Endothelial cell of umbilical vein (primary cell): ENCODE measurements at regions not wholly inside any gene's neighbourhood (a gene's known extent, or its start where the extent isn't known, plus 50 kb on each side); places are given as distances from the start of the nearest gene placed in this dataset.

ENCODE experiments used
- BruUV-seq: library from RNA; stranded (reverse); fragments of 400-500 nt; replicated peaks from 2 replicates; lab custom pipeline; 2021; lab: Mats Ljungman, UMichigan
- CTCF ChIA-PET: fragments of 300-600, 350-600 bp; sonication (Branson Sonifier 250); formaldehyde crosslinking; loops from one replicate; lab custom pipeline; 2021; ENCODE audit warnings: antibody characterized with exemption, inconsistent platforms; lab: Charles Lee
- POLR2A ChIA-PET: fragments of 300-600, 350-600 bp; sonication (Branson Sonifier 250); formaldehyde crosslinking; loops from one replicate; lab custom pipeline; 2021; ENCODE audit warnings: antibody characterized with exemption, inconsistent platforms; lab: Charles Lee
- DNase-seq: peaks from one replicate; pipeline ENCODE4 v3.0.0-alpha.2; 2011; ENCODE audit warnings: low read depth, low spot score
- FAIRE-seq: peaks from 2 replicates; lab custom pipeline; 2011; peaks lifted over from hg19 to GRCh38; lab: Jason Lieb, UNC
- H2AFZ ChIP-seq: 2 replicates; pipeline ENCODE4 v1.6.0; 2012; ENCODE audit warnings: low read depth, low read length, control low read depth, inconsistent platforms
- H3K27ac ChIP-seq: 2 replicates; pipeline ENCODE4 v1.5.1; 2011; ENCODE audit warnings: low read depth, mild to moderate bottlenecking, control low read depth, low read length, moderate library complexity; ENCODE audit not compliant: insufficient read depth
- H3K27me3 ChIP-seq, 2 experiments: 2 replicates each; pipeline versions ENCODE4 v1.6.0 to v1.6.1; 2011; ENCODE audit warnings: low read length in 2 of 2, mixed read lengths in 1 of 2; ENCODE audit not compliant: control insufficient read depth in 2 of 2, insufficient read depth in 2 of 2
- H3K36me3 ChIP-seq, 2 experiments: 2 replicates in 1 of 2; 3 replicates in 1 of 2; pipeline ENCODE4 v1.5.1; 2011; ENCODE audit warnings: low read length in 2 of 2, mild to moderate bottlenecking in 1 of 2, moderate library complexity in 1 of 2; ENCODE audit not compliant: control insufficient read depth in 2 of 2, insufficient read depth in 2 of 2; ENCODE audit errors: extremely low read depth in 1 of 2
- H3K4me1 ChIP-seq: 3 replicates; pipeline ENCODE4 v1.5.1; 2011; ENCODE audit warnings: mild to moderate bottlenecking, low read length; ENCODE audit not compliant: control insufficient read depth, insufficient read depth; ENCODE audit errors: extremely low read depth
- H3K4me2 ChIP-seq: 2 replicates; pipeline ENCODE4 v1.6.1; 2011; ENCODE audit warnings: low read length, control low read depth, mixed read lengths; ENCODE audit not compliant: insufficient read depth
- H3K4me3 ChIP-seq, 3 experiments: fragments of 200-600 bp in 1 of 3; sonication (generic), shearing (Covaris generic) in 1 of 3; replicated peaks in 1 of 3; 2 replicates each; pipeline ENCODE4 v1.5.1; 2011 to 2016; ENCODE audit warnings: control low read depth in 3 of 3, low read length in 3 of 3, mild to moderate bottlenecking in 2 of 3, inconsistent platforms in 1 of 3, low read depth in 1 of 3, moderate library complexity in 1 of 3; ENCODE audit not compliant: insufficient read depth in 1 of 3
- H3K79me2 ChIP-seq: 2 replicates; pipeline ENCODE4 v1.6.0; 2012; ENCODE audit warnings: low read length, inconsistent platforms; ENCODE audit not compliant: control insufficient read depth, insufficient read depth
- H3K9ac ChIP-seq: replicated peaks from 2 replicates; pipeline ENCODE3; 2011; ENCODE audit warnings: low read length, control low read depth; ENCODE audit not compliant: insufficient read depth; ENCODE audit errors: extremely low read depth
- H3K9me1 ChIP-seq: replicated peaks from 3 replicates; pipeline ENCODE4 v1.6.0; 2011; ENCODE audit warnings: mild to moderate bottlenecking, low read length; ENCODE audit not compliant: control insufficient read depth, insufficient read depth; ENCODE audit errors: extremely low read depth
- H3K9me3 ChIP-seq: replicated peaks from 2 replicates; pipeline ENCODE4 v1.5.1; 2012; ENCODE audit warnings: low read length, inconsistent platforms; ENCODE audit not compliant: control insufficient read depth, insufficient read depth
- H4K20me1 ChIP-seq: replicated peaks from 2 replicates; pipeline ENCODE3; 2011; ENCODE audit warnings: mild to moderate bottlenecking, low read length; ENCODE audit not compliant: control insufficient read depth, insufficient read depth; ENCODE audit errors: extremely low read depth
- CTCF ChIP-seq, 2 donors: IDR thresholded peaks; 1 replicate in 1 of 2; 2 replicates in 1 of 2; pipeline ENCODE4 v1.5.1; 2011; ENCODE audit warnings: low read length in 2 of 2, mild to moderate bottlenecking in 2 of 2, moderate library complexity in 2 of 2, control low read depth in 1 of 2, inconsistent platforms in 1 of 2, low read depth in 1 of 2; ENCODE audit not compliant: insufficient read depth in 1 of 2; ENCODE audit errors: extremely low read depth in 1 of 2
- EZH2 ChIP-seq: IDR thresholded peaks from 2 replicates; pipeline ENCODE4 v1.6.1; 2012; ENCODE audit warnings: borderline replicate concordance, low read depth, mild to moderate bottlenecking, moderate library complexity, low read length, inconsistent platforms; ENCODE audit not compliant: severe bottlenecking
- FOS ChIP-seq: IDR thresholded peaks from 2 replicates; pipeline ENCODE4 v1.6.1; 2011; ENCODE audit warnings: mild to moderate bottlenecking, low read length, moderate library complexity, borderline replicate concordance; ENCODE audit not compliant: insufficient read depth
- GATA2 ChIP-seq: IDR thresholded peaks from 2 replicates; pipeline ENCODE4 v1.7.0; 2011; ENCODE audit warnings: low read depth, mild to moderate bottlenecking, moderate library complexity, mixed read lengths, low read length; ENCODE audit not compliant: insufficient read length, insufficient read depth
- JUN ChIP-seq: IDR thresholded peaks from 2 replicates; pipeline ENCODE4 v1.6.1; 2011; ENCODE audit warnings: borderline replicate concordance, low read depth; ENCODE audit not compliant: insufficient read length, insufficient read depth
- MYC ChIP-seq: IDR thresholded peaks from one replicate; pipeline ENCODE4 v1.6.1; 2011; ENCODE audit warnings: mild to moderate bottlenecking, low read depth, low read length
- POLR2A ChIP-seq: IDR thresholded peaks from 2 replicates; pipeline ENCODE4 v1.6.1; 2012; ENCODE audit warnings: low read depth, mild to moderate bottlenecking, control low read depth, low read length
- POLR2AphosphoS5 ChIP-seq: IDR thresholded peaks from 2 replicates; pipeline ENCODE4 v1.6.1; 2012; ENCODE audit warnings: low read depth, mild to moderate bottlenecking, control low read depth, low read length, moderate library complexity; ENCODE audit not compliant: insufficient read depth
- dilution Hi-C: fragments of 300-500 bp; cut with MboI; formaldehyde crosslinking; loops from one replicate; pipeline ENCODE4 v1.15.0; 2019; ENCODE audit warnings: low sequenced_read_pairs; ENCODE audit not compliant: extremely low pct_ligation_motif_present
- intact Hi-C: fragments of 100-400 bp; cut with micrococcal nuclease; formaldehyde crosslinking; loops from one replicate; pipeline ENCODE4 v1.10.0; 2022
- TF ChIP-seq, protein P1 (sequence below): IDR thresholded peaks from 2 replicates; pipeline ENCODE4 v1.6.1; 2011; ENCODE audit not compliant: insufficient read depth, insufficient read length

- H3K36me3 ChIP-seq, result no peaks in the 10 kb centered on the region
- dilution Hi-C loops, result no loop called here
- no TSS peak for BruUV-seq
- ChIA-PET CTCF (no interaction called here), POLR2A (no interaction called here)
- DNase-seq, result no peak
- intact Hi-C loops, result no loop called here
- no peak overlapping the region for H3K4me3 ChIP-seq
- no peak overlapping the region for H3K9ac ChIP-seq
- no peak overlapping the region for H3K27ac ChIP-seq
- no peak overlapping the region for H3K4me2 ChIP-seq
- no peaks in the 10 kb centered on the region for H3K79me2 ChIP-seq
- no peaks in the 10 kb centered on the region for H3K9me1 ChIP-seq
- no peaks in the 10 kb centered on the region for H3K9me3 ChIP-seq
- H3K4me1 ChIP-seq, result no peaks in the 10 kb centered on the region
- H2AFZ ChIP-seq, result no peak overlapping the region
- H3K27me3 ChIP-seq, result no peaks in the 10 kb centered on the region
- no peak for TF ChIP-seq MYC
- TF ChIP-seq GATA2, result no peak
- no peak for TF ChIP-seq POLR2A
- no peak for TF ChIP-seq FOS
- no peak for TF ChIP-seq JUN
- FAIRE-seq, result no peak
- H4K20me1 ChIP-seq, result no peaks in the 10 kb centered on the region
These were observed 118.3 kb upstream of the DNAJC10 start for GRCh38 chr2:182597570-182598295.

- H3K4me3 ChIP-seq, result no peak overlapping the region
- H3K27me3 ChIP-seq, result no peaks in the 10 kb centered on the region
- intact Hi-C loops (no loop called here), dilution Hi-C loops (no loop called here)
- no peaks in the 10 kb centered on the region for H3K36me3 ChIP-seq
- BruUV-seq, result no TSS peak
- no peak overlapping the region for H2AFZ ChIP-seq
- CTCF ChIA-PET, result no interaction called here
- no peak for DNase-seq
- POLR2A ChIA-PET, result no interaction called here
- no peak overlapping the region for H3K9ac ChIP-seq
- FAIRE-seq, result no peak
- no peak overlapping the region for H3K4me2 ChIP-seq
- H3K9me3 ChIP-seq, result no peaks in the 10 kb centered on the region
- H4K20me1 ChIP-seq, result no peaks in the 10 kb centered on the region
- H3K27ac ChIP-seq, result no peak overlapping the region
- no peaks in the 10 kb centered on the region for H3K9me1 ChIP-seq
- TF ChIP-seq MYC (no peak), CTCF (IDR thresholded peaks at IDR 0.05; ENCODE audit: extremely low read depth in 1 of 2, insufficient read depth in 1 of 2, low read depth in 1 of 2, low read length in 2 of 2) (no peak), GATA2 (no peak), FOS (no peak), POLR2AphosphoS5 (no peak), JUN (no peak), POLR2A (no peak), EZH2 (no peak)
- TF ChIP-seq, protein P1, sequence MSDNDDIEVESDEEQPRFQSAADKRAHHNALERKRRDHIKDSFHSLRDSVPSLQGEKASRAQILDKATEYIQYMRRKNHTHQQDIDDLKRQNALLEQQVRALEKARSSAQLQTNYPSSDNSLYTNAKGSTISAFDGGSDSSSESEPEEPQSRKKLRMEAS, result no peak
- H3K4me1 ChIP-seq, result no peaks in the 10 kb centered on the region
- no peaks in the 10 kb centered on the region for H3K79me2 ChIP-seq
These were observed 117.4 kb upstream of the DNAJC10 start for GRCh38 chr2:182598626-182599025.
